Esophagus squamous epithelium (tissue), 5 donors: ENCODE measurements at regions not wholly inside any gene's neighbourhood (a gene's known extent, or its start where the extent isn't known, plus 50 kb on each side); places are given as distances from the start of the nearest gene placed in this dataset.

Experiments used
- DNase-seq: peaks from one replicate; lab custom pipeline; 2025; lab: John Stamatoyannopoulos, UW
- H3K27ac ChIP-seq, 4 donors: fragments of 200-600 bp; sonication (generic); one replicate each; pipeline ENCODE4 v1.5.1; 2016 to 2019; ENCODE audit warnings: mild to moderate bottlenecking in 1 of 4
- H3K27me3 ChIP-seq, 4 donors: fragments of 200-600 bp; sonication (generic); 1 replicate in 3 of 4; 2 replicates in 1 of 4; pipeline versions ENCODE4 v1.5.1 to v1.6.0; 2017 to 2021; ENCODE audit warnings: antibody characterized with exemption in 1 of 4
- H3K36me3 ChIP-seq, 3 donors: fragments of 200-600 bp; sonication (generic); one replicate each; pipeline ENCODE4 v1.5.1; 2016 to 2019
- H3K4me1 ChIP-seq, 3 donors: fragments of 200-600 bp; sonication (generic); one replicate each; pipeline ENCODE4 v1.5.1; 2017 to 2019
- H3K4me3 ChIP-seq, 4 donors: fragments of 200-600 bp; sonication (generic); 1 replicate in 3 of 4; 2 replicates in 1 of 4; pipeline ENCODE4 v1.5.1; 2016 to 2019; ENCODE audit warnings: mild to moderate bottlenecking in 2 of 4, moderate library complexity in 1 of 4
- H3K9me3 ChIP-seq, 3 donors: fragments of 200-600 bp; sonication (generic); one replicate each; pipeline ENCODE4 v1.5.1; 2016 to 2019
- CTCF ChIP-seq, 6 experiments: fragments of 450-650 bp in 4 of 6; fragments of 200-600 bp in 2 of 6; sonication (generic) in 2 of 6; IDR thresholded peaks; one replicate each; pipeline ENCODE4 v1.5.1; 2016 to 2019; ENCODE audit warnings: antibody characterized with exemption in 6 of 6, mild to moderate bottlenecking in 4 of 6, moderate library complexity in 4 of 6
- POLR2A ChIP-seq, 4 donors: fragments of 450-650 bp; IDR thresholded peaks; one replicate each; pipeline ENCODE4 v1.6.1; 2017; ENCODE audit warnings: antibody characterized with exemption in 4 of 4, mild to moderate bottlenecking in 4 of 4, moderate library complexity in 3 of 4
- WGBS, 2 donors: methylation state at CpG; one replicate each; pipeline ENCODE4 v1.1.5; 2018; 5-methylcytosine and 5-hydroxymethylcytosine counted together
- intact Hi-C: fragments of 100-400 bp; cut with DNase I; formaldehyde crosslinking; loops from one replicate; pipeline ENCODE4 v1.15.0; 2022
- donor health status: DM: yes; HTN: yes; CAD: no.

- TF ChIP-seq CTCF (IDR thresholded peaks at IDR 0.05), result no peak
- TF ChIP-seq POLR2A (IDR thresholded peaks at IDR 0.05), result no peak
- no peak overlapping the region for H3K27ac ChIP-seq
- no peaks in the 10 kb centered on the region for H3K9me3 ChIP-seq
- no peak overlapping the region for H3K4me3 ChIP-seq
- H3K4me1 ChIP-seq, result no peaks in the 10 kb centered on the region
- H3K27me3 ChIP-seq, result no peaks in the 10 kb centered on the region
- DNase-seq, result no peak
- H3K36me3 ChIP-seq, result no peaks in the 10 kb centered on the region
- intact Hi-C loops, result no loop called here
Measured at GRCh38 chr10:105992928-105993327, 1171.6 kb downstream of the SORCS1 start.

DNA sequence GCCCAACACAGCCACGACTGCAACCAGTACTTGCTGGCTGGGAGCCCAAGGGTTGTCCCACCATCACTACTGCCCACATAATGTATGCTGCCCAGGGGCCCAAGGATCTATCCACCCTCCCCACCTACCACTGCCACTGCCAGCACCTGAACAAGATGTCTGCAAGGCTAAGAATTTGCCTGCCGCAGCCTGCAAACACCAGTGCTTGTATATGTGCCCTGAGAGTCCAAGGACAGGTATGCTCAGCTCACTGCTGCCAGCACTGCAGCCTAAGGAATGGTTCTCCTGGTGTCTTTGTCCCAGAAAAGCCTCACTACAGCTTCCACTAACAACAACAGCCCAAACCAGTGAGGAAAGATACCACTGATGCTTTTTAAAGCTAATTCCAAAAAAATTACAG lies 1174.0 kb downstream of the SORCS1 start:
- Histone ChIP-seq H3K27me3 (no peaks in the 10 kb centered on the region), H3K4me1 (no peaks in the 10 kb centered on the region), H3K9me3 (no peaks in the 10 kb centered on the region), H3K36me3 (no peaks in the 10 kb centered on the region), H3K4me3 (no peak overlapping the region), H3K27ac (no peak overlapping the region)
- no peak for DNase-seq
- WGBS, 2 donors, result 83 to 92% methylated on average over 2 of the region's 2 CpGs
- TF ChIP-seq CTCF (IDR thresholded peaks at IDR 0.05) (no peak), POLR2A (IDR thresholded peaks at IDR 0.05) (no peak)
- intact Hi-C loops, result no loop called here

DNA sequence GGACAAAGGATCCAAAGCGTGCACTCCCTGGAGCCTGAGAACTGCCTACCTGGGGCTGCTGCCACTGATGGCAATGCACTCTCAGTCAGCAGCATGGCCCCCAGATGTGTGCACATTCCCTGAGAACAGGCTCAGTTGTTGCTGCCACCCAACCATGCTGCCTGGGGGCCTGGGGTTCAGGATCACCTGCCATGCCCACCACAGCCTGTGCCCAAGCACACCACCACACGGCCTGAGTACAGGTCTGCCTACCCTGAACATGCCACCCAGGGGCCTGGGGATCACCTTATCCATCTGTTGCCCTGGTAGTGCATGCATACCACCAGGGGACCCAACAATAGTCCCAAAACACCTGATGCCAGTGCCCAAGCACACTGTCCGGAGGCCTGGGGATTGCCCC lies 1174.5 kb downstream of the SORCS1 start:
- Histone ChIP-seq H3K4me1 (no peaks in the 10 kb centered on the region), H3K27ac (no peak overlapping the region), H3K36me3 (no peaks in the 10 kb centered on the region), H3K4me3 (no peak overlapping the region), H3K9me3 (no peaks in the 10 kb centered on the region), H3K27me3 (no peaks in the 10 kb centered on the region)
- no peak for DNase-seq
- WGBS, 2 donors, result 60 to 87% methylated on average over 1 to 3 of the region's 3 CpGs
- TF ChIP-seq POLR2A (IDR thresholded peaks at IDR 0.05) (no peak), CTCF (IDR thresholded peaks at IDR 0.05) (no peak)
- intact Hi-C loops, result no loop called here

- WGBS, 2 donors, result 47 to 50% methylated on average over 1 of the region's 1 CpG
- Histone ChIP-seq H3K4me3 (no peak overlapping the region), H3K27me3 (no peaks in the 10 kb centered on the region), H3K4me1 (no peaks in the 10 kb centered on the region), H3K27ac (no peak overlapping the region), H3K36me3 (no peaks in the 10 kb centered on the region), H3K9me3 (no peaks in the 10 kb centered on the region)
- intact Hi-C loops, result no loop called here
- TF ChIP-seq POLR2A (IDR thresholded peaks at IDR 0.05), result no peak
- no peak for TF ChIP-seq CTCF (IDR thresholded peaks at IDR 0.05)
- DNase-seq, result no peak
Measured at GRCh38 chr10:105988848-105989247, 1175.7 kb downstream of the SORCS1 start.

GRCh38 chr10:105986912-105987635 lies 1177.4 kb downstream of the SORCS1 start:
- Histone ChIP-seq H3K27ac (peak overlapping the region in 1 of 4 donors; percentile 13), H3K9me3 (no peaks in the 10 kb centered on the region), H3K36me3 (no peaks in the 10 kb centered on the region), H3K4me1 (no peaks in the 10 kb centered on the region), H3K4me3 (no peak overlapping the region), H3K27me3 (no peaks in the 10 kb centered on the region)
- 43 to 47% methylated on average over 3 of the region's 3 CpGs for WGBS, 2 donors
- no peak for TF ChIP-seq CTCF (IDR thresholded peaks at IDR 0.05)
- no peak for TF ChIP-seq POLR2A (IDR thresholded peaks at IDR 0.05)
- intact Hi-C loops, result no loop called here
- DNase-seq, result no peak
